HEK293 (cell line): ENCODE measurements at regions not wholly inside any gene's neighbourhood (a gene's known extent, or its start where the extent isn't known, plus 50 kb on each side); places are given as distances from the start of the nearest gene placed in this dataset.

ENCODE experiments used
- CTCF ChIP-seq: fragments of 450-650 bp; formaldehyde crosslinking; IDR thresholded peaks from 2 replicates; pipeline ENCODE4 v1.5.1; 2016; ENCODE audit warnings: missing biosample characterization, missing genetic modification characterization
- IKZF3 ChIP-seq: fragments of 450-650 bp; IDR thresholded peaks from 2 replicates; pipeline ENCODE4 v1.5.0; 2018; ENCODE audit warnings: missing biosample characterization, mild to moderate bottlenecking, missing genetic modification characterization, moderate library complexity
- KLF9 ChIP-seq: fragments of 450-650 bp; formaldehyde crosslinking; IDR thresholded peaks from 2 replicates; pipeline ENCODE4 v1.5.1; 2016; ENCODE audit warnings: missing biosample characterization, missing genetic modification characterization, low read depth
- PBX3 ChIP-seq: sonication (generic); formaldehyde crosslinking; IDR thresholded peaks from 2 replicates; pipeline ENCODE4 v1.8.1; 2022; ENCODE audit warnings: mild to moderate bottlenecking, moderate library complexity, missing genetic modification reagents
- TCF7L2 ChIP-seq: IDR thresholded peaks from 2 replicates; pipeline ENCODE4 v1.6.1; 2011; ENCODE audit warnings: low read depth, mild to moderate bottlenecking, inconsistent platforms, low read length, moderate library complexity, borderline replicate concordance
- ZBTB21 ChIP-seq: fragments of 450-650 bp; formaldehyde crosslinking; IDR thresholded peaks from 2 replicates; pipeline ENCODE4 v1.5.1; 2017; ENCODE audit warnings: missing biosample characterization, missing genetic modification characterization
- ZNF473 ChIP-seq: fragments of 450-650 bp; formaldehyde crosslinking; IDR thresholded peaks from 2 replicates; pipeline ENCODE4 v1.5.1; 2017; ENCODE audit warnings: missing biosample characterization, missing genetic modification characterization
- ZNF544 ChIP-seq: fragments of 450-650 bp; formaldehyde crosslinking; IDR thresholded peaks from 2 replicates; pipeline ENCODE4 v1.5.0; 2017; ENCODE audit warnings: missing biosample characterization, missing genetic modification characterization
- ZNF692 ChIP-seq: fragments of 450-650 bp; formaldehyde crosslinking; IDR thresholded peaks from 2 replicates; pipeline ENCODE4 v1.5.1; 2016; ENCODE audit warnings: missing biosample characterization, missing genetic modification characterization

- TF ChIP-seq CTCF (tag by site-specific recombination) (no peak), ZBTB21 (no peak), ZNF473 (tag by site-specific recombination) (no peak), ZNF544 (no peak), TCF7L2 (no peak), KLF9 (tag by site-specific recombination) (no peak), ZNF692 (tag by site-specific recombination) (no peak), PBX3 (no peak), IKZF3 (tag by site-specific recombination) (no peak)
Observed at GRCh38 chr1:177833631-177834030, 136.2 kb downstream of the SEC16B start.
